SW480 (cell line): ENCODE measurements at regions not wholly inside any gene's neighbourhood (a gene's known extent, or its start where the extent isn't known, plus 50 kb on each side); places are given as distances from the start of the nearest gene placed in this dataset.
A peak's percentile ranks its signal among the peaks of the same experiment; 100 is the strongest.
"Not testable (repeated sequence)": the region's sequence is repeated elsewhere in the genome, so short reads cannot be mapped to it uniquely, and the experiment has no call there.

Experiments used
- DNase-seq: peaks from one replicate; pipeline ENCODE4 v3.0.0-alpha.2; 2016; ENCODE audit warnings: low spot score

- DNase-seq, result not testable (repeated sequence)
Measured at GRCh38 chr9:102153081-102153480, 414.6 kb upstream of the GRIN3A start.

GRCh38 chr9:102135768-102136167, 397.3 kb upstream of the GRIN3A start:
- DNase-seq, result no peak

- no peak for DNase-seq
Measured at GRCh38 chr9:102124465-102124864, 386.0 kb upstream of the GRIN3A start.

GRCh38 chr9:102114557-102114956, 376.1 kb upstream of the GRIN3A start:
- no peak for DNase-seq

DNA sequence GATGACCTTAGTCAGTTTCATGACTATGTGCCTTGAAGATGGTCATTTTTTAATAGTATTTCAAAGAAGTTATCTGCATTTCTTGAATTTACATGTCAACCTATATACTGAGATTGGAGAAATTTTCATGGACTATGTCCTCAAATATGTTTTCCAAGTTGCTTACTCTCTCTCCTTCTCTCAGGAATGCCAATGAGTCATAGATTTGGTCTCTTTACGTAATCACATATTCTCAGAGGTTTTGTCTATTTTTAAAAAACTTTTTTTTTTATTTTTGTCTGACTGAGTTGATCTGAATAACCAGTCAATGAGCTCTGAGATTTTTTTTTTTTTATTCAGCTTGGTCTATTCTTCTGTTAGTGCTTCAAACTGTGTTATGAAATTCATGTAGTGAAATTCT, 374.7 kb upstream of the GRIN3A start:
- DNase-seq, result no peak

DNA sequence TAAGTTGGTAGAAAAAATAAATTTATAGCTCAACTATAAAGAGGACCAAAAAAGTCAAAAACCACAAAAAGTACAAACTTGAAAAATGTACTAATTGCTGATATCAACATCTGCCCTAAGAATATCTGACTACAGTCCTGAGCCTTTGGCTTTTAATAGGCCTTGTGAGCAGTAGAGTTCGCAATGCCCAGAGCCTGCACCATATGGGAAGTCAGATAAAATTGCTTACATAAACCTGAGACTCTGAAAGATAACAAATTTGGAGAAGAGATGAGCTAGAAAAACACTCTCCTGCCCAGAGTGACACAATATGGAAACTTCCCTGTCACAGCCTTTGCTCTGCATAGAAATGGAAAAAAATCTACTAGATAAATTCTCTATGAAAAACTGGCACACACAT, 368.0 kb upstream of the GRIN3A start:
- no peak for DNase-seq

DNA sequence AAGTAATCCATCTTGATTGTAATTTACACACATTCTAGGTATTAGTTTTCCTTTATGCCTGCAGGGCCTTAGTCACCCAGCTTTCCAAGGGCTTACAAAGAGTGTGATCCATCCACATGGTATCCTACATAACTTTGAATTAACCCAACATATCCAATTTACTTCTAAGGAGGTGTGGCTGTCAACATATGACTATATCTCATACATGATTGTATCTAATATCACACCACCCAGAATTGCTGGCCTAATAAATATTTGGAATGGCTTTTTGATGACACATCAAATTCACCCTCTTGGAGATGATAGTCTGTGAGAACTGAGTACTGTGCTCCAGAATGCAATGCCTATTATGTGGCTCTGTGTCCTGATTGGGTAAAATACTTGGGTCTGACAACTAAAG, 363.3 kb upstream of the GRIN3A start:
- no peak for DNase-seq

DNA sequence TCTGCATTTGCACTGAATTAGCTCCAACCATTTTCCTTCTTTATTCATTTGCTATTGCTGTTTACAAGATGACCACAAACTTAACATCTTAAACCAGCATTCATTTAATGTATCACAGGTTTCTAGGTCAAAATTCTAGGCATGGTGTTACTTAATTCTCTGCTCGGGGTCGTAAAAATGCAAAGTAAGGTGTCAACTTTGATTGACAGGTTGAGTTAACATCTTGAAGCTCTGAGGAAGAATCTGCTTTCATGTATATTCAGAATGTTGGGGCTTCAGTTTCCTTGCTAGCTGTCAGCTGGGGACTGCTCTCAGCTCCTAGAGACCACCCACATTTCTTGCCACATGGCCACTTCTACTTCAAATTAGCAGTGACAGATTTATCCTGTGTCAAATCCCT, 348.7 kb upstream of the GRIN3A start:
- no peak for DNase-seq

GRCh38 chr9:102085548-102085947, 347.1 kb upstream of the GRIN3A start:
- DNase-seq, result no peak

- no peak for DNase-seq
Measured at GRCh38 chr9:102072059-102072764, 333.8 kb upstream of the GRIN3A start.

DNA sequence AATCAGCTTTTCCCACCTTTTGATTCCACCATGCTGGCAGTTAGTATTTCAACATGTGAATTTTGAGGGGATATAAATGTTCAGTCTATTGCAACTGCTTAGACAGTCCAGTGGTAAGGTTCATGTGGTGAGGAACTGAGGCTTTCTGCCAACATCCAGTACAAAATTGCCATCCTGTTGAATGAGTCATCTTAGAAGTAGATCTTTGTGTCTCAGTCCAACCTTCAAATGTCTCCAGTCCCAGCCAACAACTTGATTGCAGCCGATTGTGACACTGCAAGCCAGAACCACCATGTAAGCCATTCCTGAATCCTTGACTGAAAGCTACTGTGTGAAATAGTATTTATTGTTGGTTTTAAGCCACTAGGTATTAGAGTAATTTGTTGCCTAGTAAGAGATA, 331.5 kb upstream of the GRIN3A start:
- no peak for DNase-seq

DNA sequence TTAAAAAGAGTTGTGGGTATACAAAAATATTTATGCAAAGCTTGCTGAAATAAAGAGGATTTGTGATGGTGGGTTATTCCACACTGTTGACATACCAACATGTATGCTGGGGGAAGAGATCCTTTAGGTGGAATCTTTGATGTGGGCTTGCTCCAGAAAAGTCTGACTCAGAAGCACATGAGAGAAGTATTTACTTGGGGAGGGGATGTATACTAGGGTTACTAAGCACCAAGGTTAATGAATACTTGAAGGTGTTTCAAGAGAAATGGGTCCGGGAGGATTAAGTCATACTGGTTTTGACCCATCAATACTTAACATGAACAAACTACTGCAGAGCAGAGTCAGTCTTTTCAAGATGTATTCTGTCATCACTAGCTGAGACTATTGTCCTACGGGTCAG, 316.4 kb upstream of the GRIN3A start:
- no peak for DNase-seq

GRCh38 chr9:102049586-102050246, 311.3 kb upstream of the GRIN3A start:
- peak; percentile 4 for DNase-seq

DNA sequence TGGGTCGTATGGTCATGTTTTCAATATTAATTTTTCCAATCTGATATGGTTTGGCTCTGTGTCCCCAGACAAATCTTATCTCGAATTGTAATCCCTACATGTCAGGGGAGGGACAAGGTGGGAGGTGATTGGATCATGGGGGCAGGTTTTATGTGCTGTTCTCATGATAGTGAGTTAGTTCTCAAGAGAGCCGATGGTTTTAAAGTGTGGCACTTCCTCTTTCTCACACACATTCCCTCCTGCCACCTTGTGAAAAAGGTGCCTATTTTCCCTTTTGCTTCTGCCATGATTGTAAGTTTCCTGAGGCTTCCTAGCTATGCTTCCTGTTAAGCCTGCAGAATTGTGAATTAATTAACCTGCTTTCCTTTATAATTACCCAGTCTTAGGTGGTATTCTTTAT, 309.1 kb upstream of the GRIN3A start:
- no peak for DNase-seq

DNA sequence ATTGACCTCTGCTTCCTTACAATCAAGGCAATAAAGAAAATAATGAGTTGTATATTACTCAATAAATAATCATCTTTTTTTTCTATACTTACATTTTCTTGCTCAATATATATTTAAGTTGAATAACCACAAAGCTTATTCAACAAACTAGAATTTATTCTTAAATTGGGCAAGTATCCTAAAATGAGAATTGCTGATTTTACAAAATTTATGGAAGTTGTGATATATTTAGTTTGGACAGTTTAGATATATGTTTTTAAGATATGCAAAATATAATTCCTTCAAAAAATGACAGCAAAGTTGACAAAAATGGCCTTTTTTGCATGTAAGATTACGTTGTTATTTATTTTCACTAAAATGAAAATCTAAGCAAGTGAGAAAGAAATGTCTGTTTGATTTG, 305.7 kb upstream of the GRIN3A start:
- no peak for DNase-seq

DNA sequence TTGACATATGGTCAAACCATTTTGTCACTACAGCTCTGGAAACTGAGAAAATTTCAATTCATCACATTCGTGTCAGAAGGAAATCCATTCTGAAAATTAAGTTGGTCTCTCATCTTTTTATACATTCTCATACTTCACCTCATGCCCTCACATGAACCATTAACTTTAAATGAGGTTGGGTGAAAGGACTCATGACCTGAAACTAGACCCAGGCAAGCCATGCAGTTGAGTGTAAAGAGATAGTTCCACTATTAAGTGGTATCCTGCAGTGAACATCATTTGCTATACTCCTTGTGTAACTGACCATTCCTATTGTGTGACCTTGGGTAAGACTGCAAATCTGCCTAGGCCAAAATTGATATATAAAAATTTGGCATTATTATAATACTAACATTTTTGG, 299.6 kb upstream of the GRIN3A start:
- DNase-seq, result no peak

DNA sequence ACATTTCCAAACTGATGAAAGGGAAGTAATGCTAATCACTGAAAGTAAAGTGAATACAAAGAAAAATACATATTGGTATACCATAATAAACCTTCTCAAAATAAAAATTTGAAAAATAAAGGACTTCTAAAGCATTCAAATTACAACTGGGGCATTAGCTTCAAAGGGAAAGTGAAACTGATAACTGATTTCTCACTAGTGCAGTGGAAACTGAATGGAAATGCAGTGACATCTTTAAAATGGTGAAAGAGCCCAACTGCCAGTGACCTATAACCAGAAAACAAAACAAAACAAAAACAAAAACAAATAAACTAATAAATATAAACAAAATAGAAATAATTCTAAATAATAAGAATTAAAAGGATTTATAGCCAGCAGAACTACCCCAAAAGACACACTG, 297.5 kb upstream of the GRIN3A start:
- no peak for DNase-seq

DNA sequence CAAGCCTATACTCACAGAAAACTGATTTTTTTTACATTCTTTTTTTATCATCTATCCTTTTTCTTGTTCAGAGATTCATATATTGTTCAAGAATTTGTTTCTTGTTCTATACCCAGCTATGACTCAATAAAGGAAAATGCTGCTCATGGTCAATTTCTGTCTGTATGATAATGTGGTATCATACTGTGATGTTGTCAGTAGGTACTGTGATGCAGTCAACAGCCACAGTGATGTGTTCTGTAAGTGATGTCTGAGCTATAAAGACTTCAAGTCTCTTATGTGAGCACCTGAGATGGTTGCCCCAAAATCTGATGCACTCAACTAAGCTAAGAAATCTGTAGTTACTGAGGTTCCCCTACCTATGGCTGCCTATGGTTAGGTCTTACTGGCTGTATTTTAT, 294.2 kb upstream of the GRIN3A start:
- DNase-seq, result no peak

GRCh38 chr9:102000956-102001355, 262.5 kb upstream of the GRIN3A start:
- no peak for DNase-seq

DNA sequence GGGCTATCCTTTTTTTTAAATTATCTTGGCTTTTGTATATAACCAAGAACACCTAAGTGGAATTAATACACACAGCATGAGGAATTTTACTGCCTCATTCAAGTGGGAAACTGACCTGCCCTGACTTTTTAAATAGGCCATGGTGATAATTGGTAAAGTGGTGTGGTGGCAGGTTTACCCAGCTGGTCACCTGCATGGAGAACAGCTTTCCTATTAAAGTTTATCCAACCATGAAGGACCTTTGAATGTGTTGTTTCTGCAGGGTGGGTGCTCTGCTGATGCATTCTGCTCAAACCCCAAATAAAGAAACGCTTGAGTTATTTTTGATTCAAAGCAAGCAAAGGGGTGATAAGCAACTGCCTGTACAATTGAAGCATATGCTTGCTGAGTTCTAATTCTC, 261.0 kb upstream of the GRIN3A start:
- DNase-seq, result no peak

DNA sequence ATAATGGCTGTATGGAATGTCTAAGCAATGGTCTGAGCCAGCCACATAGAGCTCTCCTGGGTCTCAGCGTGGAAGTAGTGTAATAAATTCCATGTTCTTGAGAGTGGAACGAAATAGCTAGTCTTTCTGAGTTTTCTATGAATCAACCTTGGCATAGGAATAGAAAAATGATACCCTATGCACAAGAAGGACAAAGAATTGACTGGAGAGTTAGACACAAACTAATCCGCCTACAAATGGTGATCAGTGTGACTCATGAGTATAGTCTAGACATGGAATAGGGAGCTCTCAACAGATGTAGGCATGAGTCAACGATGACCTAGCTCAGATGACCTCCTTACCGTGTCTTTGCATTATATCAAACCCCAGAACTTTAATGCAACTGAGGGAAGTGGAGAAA, 256.8 kb upstream of the GRIN3A start:
- no peak for DNase-seq

DNA sequence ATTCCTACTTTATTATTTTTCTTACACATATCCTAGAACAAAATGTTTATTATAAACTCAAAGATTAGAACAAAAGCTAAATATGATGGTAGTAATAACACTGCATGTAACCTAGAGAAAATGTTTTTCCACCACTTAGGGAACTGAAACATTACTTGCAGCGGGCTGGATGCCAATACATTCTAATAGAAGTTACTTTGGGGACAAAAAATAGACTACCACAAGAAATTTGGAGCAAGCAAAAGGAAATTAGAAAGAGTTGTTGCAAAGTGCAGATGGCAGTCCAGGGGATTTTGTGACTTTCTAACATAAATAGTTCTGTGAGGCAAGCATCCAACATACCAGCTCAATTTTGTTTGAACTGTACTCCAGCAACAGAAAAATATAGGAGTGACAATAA, 255.3 kb upstream of the GRIN3A start:
- no peak for DNase-seq

DNA sequence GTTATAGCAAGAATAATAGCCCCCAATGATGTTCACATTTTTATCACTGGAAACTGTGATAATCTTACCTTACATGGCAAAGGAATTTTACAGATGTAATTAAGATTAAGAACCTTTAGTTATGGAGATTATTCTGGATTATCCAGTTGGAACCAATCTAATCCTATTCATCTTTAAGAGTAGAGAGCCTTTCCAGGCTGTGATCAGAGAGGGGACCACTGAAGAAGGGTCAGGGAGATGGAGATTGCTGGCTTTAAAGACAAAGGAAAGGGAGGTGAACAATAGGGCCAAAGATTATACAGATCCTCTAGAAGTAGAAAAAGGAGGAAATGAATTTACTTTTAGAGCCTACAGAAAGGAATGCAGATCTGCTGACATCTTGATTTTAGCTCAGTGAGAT, 253.5 kb upstream of the GRIN3A start:
- no peak for DNase-seq

DNA sequence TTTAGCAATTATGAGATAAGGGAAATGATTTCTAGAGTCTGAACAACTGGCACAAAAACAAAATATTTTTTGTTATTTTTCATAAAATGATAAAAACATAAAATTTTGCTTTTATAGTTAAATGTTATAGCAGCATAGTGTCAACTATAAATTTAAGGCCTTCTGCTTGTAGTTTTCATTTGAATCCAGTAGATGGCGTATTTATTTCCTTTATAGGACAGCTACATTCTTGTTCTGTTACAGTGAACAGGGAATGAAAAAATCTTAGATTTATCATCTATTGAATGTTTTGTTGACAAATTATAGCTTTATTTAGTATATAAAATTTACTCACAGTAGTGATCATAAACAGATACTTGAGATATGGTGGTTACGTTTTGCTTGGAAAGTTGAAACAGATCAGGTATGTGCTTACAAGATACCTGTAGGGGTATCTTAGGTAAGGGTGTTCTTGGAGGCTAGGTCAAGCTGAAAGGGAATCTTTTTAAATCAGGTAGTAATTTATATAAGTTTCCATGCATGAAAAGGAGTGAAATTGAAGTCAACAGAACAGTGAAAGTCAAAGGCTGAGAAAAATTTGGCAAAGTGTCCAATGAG, 239.3 kb upstream of the GRIN3A start:
- DNase-seq, result peak; percentile 26
